ENCODE measurements at regions not wholly inside any gene's neighbourhood (a gene's known extent, or its start where the extent isn't known, plus 50 kb on each side); places are given as distances from the start of the nearest gene placed in this dataset.
"Not testable (repeated sequence)": the region's sequence is repeated elsewhere in the genome, so short reads cannot be mapped to it uniquely, and the experiment has no call there.

DNA sequence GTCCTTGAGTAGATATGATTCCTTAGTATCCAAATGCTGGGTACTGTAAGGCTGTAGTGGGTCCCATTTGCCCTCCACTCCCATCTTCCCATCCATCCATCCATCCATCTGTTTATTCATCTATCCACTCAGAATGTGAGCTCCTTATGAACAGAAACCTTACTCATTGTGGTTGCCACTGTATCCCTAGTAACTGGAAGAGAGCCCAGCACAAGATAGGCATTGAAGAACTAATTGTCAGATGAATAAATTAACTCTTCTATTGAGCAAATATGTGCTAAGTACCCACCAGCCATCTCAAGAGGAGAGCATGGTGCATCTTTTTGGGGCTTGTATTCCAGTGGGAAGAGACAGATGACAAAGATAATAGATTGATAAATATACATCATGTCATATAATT, 86.4 kb upstream of the SEZ6L start:
- DNase-seq (ENCODE audit: low read depth) = no peak

DNA sequence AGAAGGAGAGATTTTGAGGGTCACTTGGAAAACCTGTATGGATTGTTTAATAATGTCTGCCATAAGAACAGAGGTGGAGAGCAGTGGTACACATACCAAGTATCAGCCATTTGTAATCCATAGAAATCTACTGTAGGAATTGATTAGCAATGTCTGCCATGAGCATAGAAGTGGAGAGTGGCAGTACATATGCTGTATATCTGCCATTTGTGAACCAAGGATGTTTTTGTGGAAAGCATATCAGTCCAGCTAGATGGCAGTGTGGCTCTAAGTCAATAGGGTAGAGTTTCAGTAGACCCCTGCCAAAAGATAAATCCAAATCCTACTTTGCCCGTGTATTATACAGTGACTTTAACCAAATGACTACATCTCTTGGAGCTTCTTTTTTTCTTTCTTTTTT, 82.9 kb upstream of the SEZ6L start:
- DNase-seq (ENCODE audit: low read depth) = peak; percentile 10

DNA sequence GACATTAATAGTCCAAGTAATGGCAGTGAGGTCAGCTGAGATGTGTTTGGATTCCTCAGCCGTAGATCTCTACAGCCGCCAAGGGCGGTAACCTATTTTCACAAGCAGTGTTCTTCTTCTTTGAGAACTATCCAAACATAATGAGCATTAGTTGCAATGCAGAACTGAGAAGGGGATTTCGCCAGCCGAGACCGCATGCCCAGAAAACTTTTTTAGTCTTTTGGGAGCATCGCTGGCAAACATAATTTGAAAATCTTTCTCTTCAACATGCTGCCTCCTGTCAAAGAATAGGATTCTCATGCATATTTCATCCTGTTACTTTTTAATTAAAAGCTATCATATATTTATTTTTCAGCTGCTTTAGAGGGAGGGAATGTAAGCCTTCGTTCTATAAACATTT, 81.4 kb upstream of the SEZ6L start:
- DNase-seq (ENCODE audit: low read depth) = no peak

- DNase-seq (ENCODE audit: low read depth) = no peak
Observed at GRCh38 chr22:26090821-26091220, 78.4 kb upstream of the SEZ6L start.

GRCh38 chr22:26094497-26094896, 74.8 kb upstream of the SEZ6L start:
- not testable (repeated sequence) for DNase-seq (ENCODE audit: low read depth)

- no peak for DNase-seq (ENCODE audit: low read depth)
Observed at GRCh38 chr22:26095256-26095956, 73.9 kb upstream of the SEZ6L start.

DNA sequence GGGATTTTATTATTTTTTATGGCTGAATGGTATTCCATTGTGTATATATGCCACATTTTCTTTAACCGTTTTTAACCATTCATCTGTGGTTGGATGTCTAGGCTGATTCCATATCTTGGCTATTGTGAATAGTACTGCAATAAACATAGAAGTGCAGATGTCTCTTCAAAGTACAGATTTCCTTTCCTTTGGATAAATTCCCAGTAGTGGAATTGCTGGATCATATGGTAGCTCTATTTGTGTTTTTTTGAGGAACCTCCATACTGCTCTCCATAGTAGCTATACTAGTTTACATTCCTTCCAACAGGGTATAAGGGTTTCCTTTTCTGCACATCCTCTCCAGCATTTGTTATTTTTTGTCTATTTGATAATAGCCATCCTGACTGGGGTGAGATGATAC, 71.9 kb upstream of the SEZ6L start:
- no peak for DNase-seq (ENCODE audit: low read depth)

DNA sequence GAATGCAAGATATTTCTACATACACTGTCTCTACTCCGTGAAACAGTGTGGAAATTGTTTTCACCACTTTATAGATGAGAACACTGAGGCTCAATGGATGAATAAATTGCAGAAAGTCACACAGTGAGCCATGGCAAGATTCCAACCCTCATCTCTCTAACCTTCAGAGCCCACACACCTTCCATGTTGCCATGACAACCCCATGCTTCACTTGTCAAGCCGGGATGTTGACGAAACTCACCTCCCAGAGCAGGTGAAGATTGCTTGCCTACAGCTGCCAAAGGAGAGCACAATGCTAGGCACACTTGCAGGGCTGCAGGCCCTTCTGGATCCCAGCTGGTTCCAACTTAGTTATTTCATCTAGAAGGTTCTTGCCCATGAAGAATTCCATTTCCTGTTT, 71.4 kb upstream of the SEZ6L start:
- no peak for DNase-seq (ENCODE audit: low read depth)

GRCh38 chr22:26103023-26103422, 66.2 kb upstream of the SEZ6L start:
- no peak for DNase-seq (ENCODE audit: low read depth)

GRCh38 chr22:26106412-26106811, 62.9 kb upstream of the SEZ6L start:
- DNase-seq (ENCODE audit: low read depth) = no peak

- no peak for DNase-seq (ENCODE audit: low read depth)
Observed at GRCh38 chr22:26109686-26110315, 59.5 kb upstream of the SEZ6L start.

DNA sequence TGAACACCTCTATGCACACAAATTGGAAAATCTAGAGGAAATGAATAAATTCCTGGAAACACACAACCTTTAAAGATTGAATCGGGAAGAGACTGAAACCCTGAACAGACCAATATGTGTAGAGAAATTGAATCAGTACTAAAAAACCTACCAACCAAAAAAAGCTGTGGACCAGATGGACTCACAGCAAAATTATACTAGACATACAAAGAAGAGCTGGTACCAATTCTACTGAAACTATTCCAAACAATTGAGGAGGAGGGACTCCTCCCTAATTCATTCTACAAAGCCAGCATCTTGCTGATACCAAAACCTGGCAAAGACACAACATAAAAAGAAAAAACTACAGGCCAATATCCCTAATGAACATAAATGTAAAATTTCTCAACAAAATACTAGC, 54.4 kb upstream of the SEZ6L start:
- no peak for DNase-seq (ENCODE audit: low read depth)

DNA sequence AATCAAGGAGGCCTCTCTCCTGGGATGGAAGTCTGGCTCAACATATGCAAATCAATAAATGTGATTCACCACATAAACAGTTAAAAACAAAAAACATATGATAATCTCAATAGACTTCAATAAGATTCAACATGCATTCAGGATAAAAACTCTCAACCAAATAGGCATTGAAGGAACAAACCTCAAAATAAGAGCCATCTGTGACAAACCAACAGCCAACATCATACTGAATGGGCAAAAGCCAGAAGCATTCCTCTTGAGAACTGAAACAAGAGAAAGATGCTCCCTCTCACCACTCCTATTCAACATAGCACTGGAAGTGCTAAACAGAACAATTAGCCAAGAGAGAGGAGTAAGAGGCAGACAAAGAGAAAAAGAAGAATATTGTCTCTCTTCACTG, 54.0 kb upstream of the SEZ6L start:
- no peak for DNase-seq (ENCODE audit: low read depth)

All from myocyte (in vitro differentiated cells).